Ovary (tissue), 3 donors: ENCODE measurements at regions not wholly inside any gene's neighbourhood (a gene's known extent, or its start where the extent isn't known, plus 50 kb on each side); places are given as distances from the start of the nearest gene placed in this dataset.

ENCODE experiments used
- EP300 ChIP-seq: sonication (generic); formaldehyde crosslinking; IDR thresholded peaks from one replicate; pipeline ENCODE4 v1.6.1; 2017; ENCODE audit warnings: antibody characterized with exemption
- POLR2A ChIP-seq: fragments of 450-650 bp; IDR thresholded peaks from one replicate; pipeline ENCODE4 v1.6.1; 2017; ENCODE audit warnings: antibody characterized with exemption, mild to moderate bottlenecking, moderate library complexity
- TF ChIP-seq, protein P1 (sequence below), 3 donors: fragments of 450-650 bp in 2 of 3; fragments of 200-600 bp in 1 of 3; IDR thresholded peaks; one replicate each; pipeline versions ENCODE4 v1.5.1 to v1.8.0; 2016 to 2022; ENCODE audit warnings: antibody characterized with exemption in 3 of 3, mild to moderate bottlenecking in 1 of 3
- donor health status: DM: no; HTN: no; CAD: no.

DNA sequence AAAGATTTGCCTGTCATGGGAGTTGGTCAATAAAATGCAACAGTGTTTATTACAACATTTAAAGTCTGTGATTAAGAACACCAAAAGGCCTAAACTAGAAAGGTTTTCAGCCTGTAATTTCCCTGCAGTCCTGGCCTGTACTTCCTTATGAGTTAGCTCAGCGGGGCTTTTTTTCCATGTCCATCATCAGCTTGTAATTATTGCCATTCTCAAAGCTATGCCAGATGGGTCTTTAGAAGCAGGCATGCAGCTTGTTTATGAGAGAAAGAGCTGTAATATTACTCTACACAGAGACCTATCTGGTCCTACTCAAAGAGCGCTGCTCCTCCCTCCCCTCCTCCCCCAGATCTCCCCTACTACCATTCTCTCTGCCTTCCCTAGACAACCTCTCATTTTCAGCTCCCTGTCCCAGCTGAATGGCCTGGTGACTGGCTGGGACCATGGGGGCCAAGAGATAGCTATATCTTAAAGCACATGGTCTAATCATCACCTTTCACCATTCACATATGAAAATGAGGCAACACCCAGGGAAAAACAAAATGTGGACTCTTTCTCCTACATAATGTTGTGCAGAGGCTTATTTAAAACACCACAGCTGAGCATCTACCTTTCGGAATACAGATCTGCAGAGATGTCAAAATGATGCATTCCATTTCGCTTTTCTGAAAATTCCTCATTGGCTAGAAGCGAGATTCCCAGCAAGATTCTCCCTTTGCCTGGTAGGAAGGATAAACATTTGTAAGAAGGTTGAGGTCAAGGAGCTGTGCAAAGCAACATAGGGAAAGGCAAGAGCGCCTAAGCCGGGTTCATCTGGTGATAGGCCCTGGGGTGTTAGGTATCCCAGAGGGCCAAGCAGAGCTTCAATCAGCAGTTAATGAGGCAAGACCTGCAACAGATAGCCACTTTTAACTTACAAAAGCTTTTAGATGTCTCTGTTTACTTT is 209.7 kb upstream of the CDKN3 start:
- TF ChIP-seq, protein P1, sequence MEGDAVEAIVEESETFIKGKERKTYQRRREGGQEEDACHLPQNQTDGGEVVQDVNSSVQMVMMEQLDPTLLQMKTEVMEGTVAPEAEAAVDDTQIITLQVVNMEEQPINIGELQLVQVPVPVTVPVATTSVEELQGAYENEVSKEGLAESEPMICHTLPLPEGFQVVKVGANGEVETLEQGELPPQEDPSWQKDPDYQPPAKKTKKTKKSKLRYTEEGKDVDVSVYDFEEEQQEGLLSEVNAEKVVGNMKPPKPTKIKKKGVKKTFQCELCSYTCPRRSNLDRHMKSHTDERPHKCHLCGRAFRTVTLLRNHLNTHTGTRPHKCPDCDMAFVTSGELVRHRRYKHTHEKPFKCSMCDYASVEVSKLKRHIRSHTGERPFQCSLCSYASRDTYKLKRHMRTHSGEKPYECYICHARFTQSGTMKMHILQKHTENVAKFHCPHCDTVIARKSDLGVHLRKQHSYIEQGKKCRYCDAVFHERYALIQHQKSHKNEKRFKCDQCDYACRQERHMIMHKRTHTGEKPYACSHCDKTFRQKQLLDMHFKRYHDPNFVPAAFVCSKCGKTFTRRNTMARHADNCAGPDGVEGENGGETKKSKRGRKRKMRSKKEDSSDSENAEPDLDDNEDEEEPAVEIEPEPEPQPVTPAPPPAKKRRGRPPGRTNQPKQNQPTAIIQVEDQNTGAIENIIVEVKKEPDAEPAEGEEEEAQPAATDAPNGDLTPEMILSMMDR (IDR thresholded peaks at IDR 0.05), result no peak
- no peak for TF ChIP-seq EP300
- no peak for TF ChIP-seq POLR2A
